RWPE1 (cell line): ENCODE measurements at regions not wholly inside any gene's neighbourhood (a gene's known extent, or its start where the extent isn't known, plus 50 kb on each side); places are given as distances from the start of the nearest gene placed in this dataset.

ENCODE experiments used
- CTCF ChIA-PET: fragments of 350-600 bp; sonication (Branson Sonifier 250); formaldehyde crosslinking; extraction: SDS; loops from one replicate; lab custom pipeline; 2021; lab: Yijun Ruan, JAX
- POLR2A ChIA-PET: fragments of 400-600 bp; formaldehyde crosslinking; extraction: SDS; loops from one replicate; lab custom pipeline; 2020; ENCODE audit warnings: antibody characterized with exemption; ENCODE audit not compliant: low non-redundant PET; lab: Yijun Ruan, JAX
- DNase-seq: peaks from one replicate; pipeline ENCODE4 v3.0.0; 2012; ENCODE audit warnings: low spot score
- H3K27ac ChIP-seq: fragments of 450-650 bp; 2 replicates; pipeline ENCODE4 v1.5.1; 2017
- TF ChIP-seq, protein P1 (sequence below): fragments of 450-650 bp; conservative IDR thresholded peaks from 2 replicates; pipeline ENCODE4 v1.5.1; 2017; ENCODE audit warnings: low read depth, mild to moderate bottlenecking

DNA sequence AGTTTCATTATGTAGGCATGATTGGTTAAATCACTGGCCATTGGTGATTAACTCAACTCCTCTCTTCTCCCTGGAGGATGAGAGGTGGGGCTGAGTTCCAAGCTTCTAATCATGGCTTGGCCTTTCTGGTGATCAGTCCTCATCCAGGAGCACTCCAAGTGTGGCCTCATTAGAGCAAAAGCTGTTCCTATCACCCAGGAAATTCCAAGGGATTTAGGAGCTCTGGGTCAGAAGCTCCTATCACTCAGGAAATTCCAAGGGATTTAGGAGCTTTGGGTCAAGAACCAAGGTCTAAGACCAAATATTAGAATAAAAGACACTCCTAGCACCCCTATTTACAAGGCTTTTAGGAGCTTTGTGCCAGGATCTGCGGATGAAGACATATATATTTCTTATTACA, 168.0 kb upstream of the BDNF start:
- ChIA-PET POLR2A (no interaction called here), CTCF (interaction anchor here (0.7 kb wide), 1 partner anchor 132 kb away, joined by 4 read pairs; no protein-coding TSS in a partner anchor)
- TF ChIP-seq, protein P1, sequence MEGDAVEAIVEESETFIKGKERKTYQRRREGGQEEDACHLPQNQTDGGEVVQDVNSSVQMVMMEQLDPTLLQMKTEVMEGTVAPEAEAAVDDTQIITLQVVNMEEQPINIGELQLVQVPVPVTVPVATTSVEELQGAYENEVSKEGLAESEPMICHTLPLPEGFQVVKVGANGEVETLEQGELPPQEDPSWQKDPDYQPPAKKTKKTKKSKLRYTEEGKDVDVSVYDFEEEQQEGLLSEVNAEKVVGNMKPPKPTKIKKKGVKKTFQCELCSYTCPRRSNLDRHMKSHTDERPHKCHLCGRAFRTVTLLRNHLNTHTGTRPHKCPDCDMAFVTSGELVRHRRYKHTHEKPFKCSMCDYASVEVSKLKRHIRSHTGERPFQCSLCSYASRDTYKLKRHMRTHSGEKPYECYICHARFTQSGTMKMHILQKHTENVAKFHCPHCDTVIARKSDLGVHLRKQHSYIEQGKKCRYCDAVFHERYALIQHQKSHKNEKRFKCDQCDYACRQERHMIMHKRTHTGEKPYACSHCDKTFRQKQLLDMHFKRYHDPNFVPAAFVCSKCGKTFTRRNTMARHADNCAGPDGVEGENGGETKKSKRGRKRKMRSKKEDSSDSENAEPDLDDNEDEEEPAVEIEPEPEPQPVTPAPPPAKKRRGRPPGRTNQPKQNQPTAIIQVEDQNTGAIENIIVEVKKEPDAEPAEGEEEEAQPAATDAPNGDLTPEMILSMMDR, result no peak
- H3K27ac ChIP-seq, result no peak overlapping the region
- DNase-seq, result no peak

DNA sequence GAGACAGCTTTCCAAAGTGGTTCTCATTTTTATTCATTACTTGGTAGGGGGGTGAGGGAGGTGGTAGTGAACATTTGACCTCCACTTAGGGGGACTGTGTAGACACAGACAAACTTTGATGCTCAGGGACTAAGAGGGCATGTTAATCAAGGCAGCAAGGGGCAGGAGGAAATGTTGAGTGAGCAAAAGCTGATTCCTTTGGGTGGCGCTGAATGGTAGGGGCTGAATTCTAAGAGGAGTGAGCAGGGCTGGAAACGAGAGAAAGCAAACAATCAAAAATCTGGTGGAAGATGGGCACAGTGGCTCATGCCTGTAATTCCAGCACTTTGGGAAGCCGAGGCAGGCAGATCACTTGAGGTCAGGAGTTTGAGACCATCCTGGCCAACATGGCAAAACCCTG, 164.8 kb upstream of the BDNF start:
- H3K27ac ChIP-seq, result no peak overlapping the region; the same call in 1 of the 2 replicates
- no peak for DNase-seq
- CTCF ChIA-PET, result no interaction called here
- TF ChIP-seq, protein P1, result no peak
- POLR2A ChIA-PET, result no interaction called here

DNA sequence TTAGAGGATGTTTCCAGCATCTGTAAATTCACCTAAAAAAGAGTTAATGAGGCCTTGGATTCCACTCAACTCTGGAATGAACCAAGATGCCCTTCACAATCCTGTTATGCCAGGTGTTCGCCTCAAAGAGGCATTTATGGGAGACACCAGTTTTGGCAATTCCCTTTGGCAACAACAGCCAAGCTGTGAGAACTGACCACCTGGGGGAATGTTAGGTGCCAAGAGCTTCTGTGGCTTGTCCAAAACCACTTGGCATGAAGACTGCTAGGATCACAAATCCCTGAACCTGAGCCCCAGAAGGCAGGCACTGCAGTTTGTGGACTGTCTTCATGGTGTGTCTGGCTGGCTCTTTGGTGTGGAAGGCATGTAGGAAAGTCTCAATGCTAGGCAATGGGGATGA, 164.4 kb upstream of the BDNF start:
- TF ChIP-seq, protein P1, result no peak
- H3K27ac ChIP-seq, result peak overlapping the region; percentile 40; the same call in 1 of the 2 replicates
- ChIA-PET CTCF (no interaction called here), POLR2A (no interaction called here)
- no peak for DNase-seq

- POLR2A ChIA-PET, result no interaction called here
- CTCF ChIA-PET, result no interaction called here
- H3K27ac ChIP-seq, result peak overlapping the region; percentile 40; the same call in 1 of the 2 replicates
- no peak for DNase-seq
- TF ChIP-seq, protein P1, result no peak
These were observed 163.8 kb upstream of the BDNF start for GRCh38 chr11:27864091-27864491.

DNA sequence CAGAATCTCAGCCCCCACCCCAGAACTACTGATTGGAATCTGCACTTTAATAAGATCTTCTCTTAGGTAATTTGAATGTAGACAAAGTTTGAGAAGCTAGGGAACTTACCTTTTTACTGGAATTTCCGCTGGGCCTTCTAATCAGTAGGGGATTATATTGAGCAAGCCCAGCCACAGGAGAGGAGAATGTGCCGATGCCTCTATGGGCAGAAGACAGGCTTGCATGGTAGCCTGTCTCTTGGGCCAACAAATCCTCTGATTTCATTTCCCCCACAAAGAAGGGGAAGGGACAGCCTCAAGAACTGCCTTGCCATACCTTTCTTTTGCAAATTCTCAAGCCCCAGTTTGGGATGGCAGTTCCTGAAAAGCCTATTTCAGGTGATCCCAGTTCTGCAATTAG, 163.4 kb upstream of the BDNF start:
- peak overlapping the region; percentile 40; the same call in 1 of the 2 replicates for H3K27ac ChIP-seq
- no peak for DNase-seq
- POLR2A ChIA-PET, result no interaction called here
- TF ChIP-seq, protein P1, result no peak
- CTCF ChIA-PET, result no interaction called here

DNA sequence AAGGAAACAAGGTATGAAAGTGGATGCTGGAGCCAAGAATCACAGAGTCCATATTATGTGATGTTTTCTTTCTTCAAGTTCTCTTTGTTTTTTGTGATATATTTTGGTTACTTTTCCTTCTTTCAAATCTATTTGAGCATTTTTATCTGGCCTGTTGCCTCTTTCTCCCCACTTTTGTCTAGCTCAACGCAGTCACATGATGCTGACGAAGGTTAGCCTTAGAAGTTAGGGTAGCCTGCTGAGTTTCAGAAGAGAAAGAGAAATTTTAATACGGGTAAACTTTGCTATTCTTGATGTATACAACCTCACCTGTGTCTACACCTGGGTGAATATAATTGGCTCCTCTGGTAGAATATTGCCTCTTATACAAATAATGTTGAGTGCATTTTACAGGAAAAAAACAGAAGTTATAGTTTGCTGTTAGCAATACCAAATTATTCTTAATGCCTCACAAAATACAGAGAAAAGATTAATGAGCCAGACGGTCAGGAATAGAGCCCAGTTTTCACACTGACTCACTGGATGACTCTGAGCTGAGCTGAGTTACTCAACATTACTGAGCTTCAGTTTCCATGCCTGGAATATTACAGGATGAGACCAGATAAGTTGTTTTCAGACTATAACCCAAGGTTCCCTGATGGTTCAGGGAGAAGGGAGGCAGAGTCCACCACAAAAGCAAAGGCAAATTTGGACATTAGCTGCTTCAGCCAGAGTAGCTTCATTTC, 161.6 kb upstream of the BDNF start:
- H3K27ac ChIP-seq, result no peak overlapping the region
- ChIA-PET CTCF (interaction anchor here (0.9 kb wide), 1 partner anchor 20 kb away, joined by 3 read pairs; no protein-coding TSS in a partner anchor), POLR2A (no interaction called here)
- peak; percentile 72 for DNase-seq
- TF ChIP-seq, protein P1, result no peak
